ENCODE measurements at regions not wholly inside any gene's neighbourhood (a gene's known extent, or its start where the extent isn't known, plus 50 kb on each side); places are given as distances from the start of the nearest gene placed in this dataset.

DNA sequence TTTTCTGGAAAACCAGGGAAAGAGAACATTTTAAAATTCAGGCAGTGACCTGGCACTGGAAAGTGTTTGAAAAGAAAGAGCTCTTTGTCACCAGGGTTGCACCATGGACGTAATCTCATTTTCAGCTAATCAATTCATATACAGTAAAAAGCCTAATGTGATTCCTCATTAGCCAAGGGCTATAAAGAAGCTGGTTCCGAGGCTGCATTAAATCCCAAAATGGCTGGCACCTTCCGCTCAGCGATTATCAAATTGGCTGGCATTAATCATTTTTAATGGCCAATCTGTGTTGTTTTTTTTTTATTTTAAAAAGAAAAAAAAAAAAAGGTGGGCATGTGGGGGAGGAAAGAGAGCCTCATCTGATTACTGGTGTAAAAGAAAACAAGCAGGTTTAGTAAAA lies 341.4 kb downstream of the RAB28 start:
- TF ChIP-seq, protein P1, sequence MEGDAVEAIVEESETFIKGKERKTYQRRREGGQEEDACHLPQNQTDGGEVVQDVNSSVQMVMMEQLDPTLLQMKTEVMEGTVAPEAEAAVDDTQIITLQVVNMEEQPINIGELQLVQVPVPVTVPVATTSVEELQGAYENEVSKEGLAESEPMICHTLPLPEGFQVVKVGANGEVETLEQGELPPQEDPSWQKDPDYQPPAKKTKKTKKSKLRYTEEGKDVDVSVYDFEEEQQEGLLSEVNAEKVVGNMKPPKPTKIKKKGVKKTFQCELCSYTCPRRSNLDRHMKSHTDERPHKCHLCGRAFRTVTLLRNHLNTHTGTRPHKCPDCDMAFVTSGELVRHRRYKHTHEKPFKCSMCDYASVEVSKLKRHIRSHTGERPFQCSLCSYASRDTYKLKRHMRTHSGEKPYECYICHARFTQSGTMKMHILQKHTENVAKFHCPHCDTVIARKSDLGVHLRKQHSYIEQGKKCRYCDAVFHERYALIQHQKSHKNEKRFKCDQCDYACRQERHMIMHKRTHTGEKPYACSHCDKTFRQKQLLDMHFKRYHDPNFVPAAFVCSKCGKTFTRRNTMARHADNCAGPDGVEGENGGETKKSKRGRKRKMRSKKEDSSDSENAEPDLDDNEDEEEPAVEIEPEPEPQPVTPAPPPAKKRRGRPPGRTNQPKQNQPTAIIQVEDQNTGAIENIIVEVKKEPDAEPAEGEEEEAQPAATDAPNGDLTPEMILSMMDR (IDR thresholded peaks at IDR 0.05): no peak
- TF ChIP-seq JUND (IDR thresholded peaks at IDR 0.05): no peak
- TF ChIP-seq TEAD4 (IDR thresholded peaks at IDR 0.05; ENCODE audit: borderline replicate concordance, insufficient read depth): no peak
- TF ChIP-seq POLR2AphosphoS5 (IDR thresholded peaks at IDR 0.05; ENCODE audit: low read depth, low read length): no peak
